Retinal pigment epithelial cell (primary cell): ENCODE measurements at regions not wholly inside any gene's neighbourhood (a gene's known extent, or its start where the extent isn't known, plus 50 kb on each side); places are given as distances from the start of the nearest gene placed in this dataset.

Experiments
- DNase-seq: peaks from one replicate; pipeline ENCODE4 v3.0.0-alpha.2; 2010; ENCODE audit warnings: low read depth
- H3K4me3 ChIP-seq: 2 replicates; pipeline ENCODE4 v1.5.1; 2011; ENCODE audit warnings: mild to moderate bottlenecking, low read length, control low read depth, moderate library complexity
- TF ChIP-seq, protein P1 (sequence below): conservative IDR thresholded peaks from 2 replicates; pipeline ENCODE4 v1.5.1; 2011; ENCODE audit warnings: low read depth, low read length, control low read depth, inconsistent platforms

DNA sequence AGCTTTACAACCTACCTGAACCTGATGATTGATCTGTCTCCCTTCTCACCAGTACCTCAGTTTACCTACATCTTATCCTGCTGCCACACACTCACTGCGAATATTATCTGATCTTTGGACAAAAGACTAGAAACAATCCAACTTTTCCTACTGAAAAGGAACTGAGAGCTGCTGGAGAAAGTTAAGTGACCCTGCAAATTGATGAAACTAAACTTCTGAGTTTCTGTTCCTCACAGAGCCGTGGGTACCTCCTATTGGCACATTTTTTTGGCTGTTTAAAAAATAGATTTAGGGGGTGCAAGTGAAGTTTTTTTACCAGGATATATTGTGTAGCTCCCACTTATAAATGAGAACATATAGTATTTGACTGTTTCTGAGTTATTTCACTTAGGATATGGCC is 66.0 kb upstream of the STARD3NL start:
- H3K4me3 ChIP-seq, result no peak overlapping the region
- TF ChIP-seq, protein P1, sequence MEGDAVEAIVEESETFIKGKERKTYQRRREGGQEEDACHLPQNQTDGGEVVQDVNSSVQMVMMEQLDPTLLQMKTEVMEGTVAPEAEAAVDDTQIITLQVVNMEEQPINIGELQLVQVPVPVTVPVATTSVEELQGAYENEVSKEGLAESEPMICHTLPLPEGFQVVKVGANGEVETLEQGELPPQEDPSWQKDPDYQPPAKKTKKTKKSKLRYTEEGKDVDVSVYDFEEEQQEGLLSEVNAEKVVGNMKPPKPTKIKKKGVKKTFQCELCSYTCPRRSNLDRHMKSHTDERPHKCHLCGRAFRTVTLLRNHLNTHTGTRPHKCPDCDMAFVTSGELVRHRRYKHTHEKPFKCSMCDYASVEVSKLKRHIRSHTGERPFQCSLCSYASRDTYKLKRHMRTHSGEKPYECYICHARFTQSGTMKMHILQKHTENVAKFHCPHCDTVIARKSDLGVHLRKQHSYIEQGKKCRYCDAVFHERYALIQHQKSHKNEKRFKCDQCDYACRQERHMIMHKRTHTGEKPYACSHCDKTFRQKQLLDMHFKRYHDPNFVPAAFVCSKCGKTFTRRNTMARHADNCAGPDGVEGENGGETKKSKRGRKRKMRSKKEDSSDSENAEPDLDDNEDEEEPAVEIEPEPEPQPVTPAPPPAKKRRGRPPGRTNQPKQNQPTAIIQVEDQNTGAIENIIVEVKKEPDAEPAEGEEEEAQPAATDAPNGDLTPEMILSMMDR, result no peak
- no peak for DNase-seq

DNA sequence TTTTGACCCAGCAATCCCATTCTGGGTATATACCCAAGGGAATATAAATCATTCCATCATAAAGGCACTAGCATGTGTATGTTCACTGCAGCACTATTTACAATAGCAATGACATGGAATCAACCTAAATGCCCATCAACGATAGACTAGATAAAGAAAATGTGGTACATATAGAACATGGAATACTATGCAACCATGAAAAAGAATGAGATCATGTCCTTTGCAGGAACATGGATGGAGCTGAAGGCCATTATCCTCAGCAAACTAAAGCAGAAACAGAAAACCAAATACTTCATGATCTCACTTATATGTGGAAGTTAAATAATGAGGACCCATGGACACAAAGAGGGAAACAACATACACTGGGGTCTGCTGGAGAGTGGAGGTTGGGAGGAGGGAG is 58.0 kb upstream of the STARD3NL start:
- no peak for DNase-seq
- H3K4me3 ChIP-seq, result no peak overlapping the region
- TF ChIP-seq, protein P1, result no peak

DNA sequence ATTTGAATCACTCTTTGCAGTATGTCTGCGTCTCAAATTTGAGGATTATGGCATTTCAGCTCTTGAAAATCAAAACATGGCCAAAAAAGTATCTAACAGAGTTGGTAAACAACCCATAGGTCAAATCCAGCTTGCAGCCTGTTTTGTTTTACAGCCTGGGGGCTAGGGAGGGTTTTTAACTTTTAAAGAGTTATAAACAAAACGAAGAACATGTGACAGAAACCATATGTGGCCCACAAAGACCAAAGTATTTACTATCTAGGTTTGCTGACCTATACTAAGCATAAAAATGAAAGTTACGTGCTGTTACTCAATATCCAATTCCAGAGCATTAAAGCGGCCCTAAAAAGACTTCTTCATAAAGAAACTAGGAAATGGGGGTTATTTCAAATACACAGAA is 55.5 kb upstream of the STARD3NL start:
- TF ChIP-seq, protein P1, result no peak
- no peak for DNase-seq
- no peak overlapping the region for H3K4me3 ChIP-seq

DNA sequence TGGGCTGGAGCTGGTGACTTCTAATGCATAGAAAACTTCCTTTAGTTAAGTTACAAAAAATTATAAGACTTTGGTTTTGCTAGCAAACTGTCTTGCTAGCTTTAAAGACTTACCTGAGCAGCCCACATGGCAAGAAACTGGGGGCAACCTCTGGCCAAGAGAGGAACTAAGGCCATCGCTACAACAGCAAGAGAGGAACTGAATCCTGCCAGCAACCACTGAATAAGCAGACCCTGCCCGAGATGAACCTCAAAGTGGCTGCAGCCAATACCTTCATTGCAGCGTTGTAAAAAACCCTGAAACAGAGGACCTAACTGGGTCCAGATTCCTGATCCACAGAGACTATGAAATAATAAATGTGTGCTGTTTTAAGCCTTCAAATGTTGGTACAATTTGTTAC is 54.6 kb upstream of the STARD3NL start:
- TF ChIP-seq, protein P1, result no peak
- H3K4me3 ChIP-seq, result no peak overlapping the region
- no peak for DNase-seq

DNA sequence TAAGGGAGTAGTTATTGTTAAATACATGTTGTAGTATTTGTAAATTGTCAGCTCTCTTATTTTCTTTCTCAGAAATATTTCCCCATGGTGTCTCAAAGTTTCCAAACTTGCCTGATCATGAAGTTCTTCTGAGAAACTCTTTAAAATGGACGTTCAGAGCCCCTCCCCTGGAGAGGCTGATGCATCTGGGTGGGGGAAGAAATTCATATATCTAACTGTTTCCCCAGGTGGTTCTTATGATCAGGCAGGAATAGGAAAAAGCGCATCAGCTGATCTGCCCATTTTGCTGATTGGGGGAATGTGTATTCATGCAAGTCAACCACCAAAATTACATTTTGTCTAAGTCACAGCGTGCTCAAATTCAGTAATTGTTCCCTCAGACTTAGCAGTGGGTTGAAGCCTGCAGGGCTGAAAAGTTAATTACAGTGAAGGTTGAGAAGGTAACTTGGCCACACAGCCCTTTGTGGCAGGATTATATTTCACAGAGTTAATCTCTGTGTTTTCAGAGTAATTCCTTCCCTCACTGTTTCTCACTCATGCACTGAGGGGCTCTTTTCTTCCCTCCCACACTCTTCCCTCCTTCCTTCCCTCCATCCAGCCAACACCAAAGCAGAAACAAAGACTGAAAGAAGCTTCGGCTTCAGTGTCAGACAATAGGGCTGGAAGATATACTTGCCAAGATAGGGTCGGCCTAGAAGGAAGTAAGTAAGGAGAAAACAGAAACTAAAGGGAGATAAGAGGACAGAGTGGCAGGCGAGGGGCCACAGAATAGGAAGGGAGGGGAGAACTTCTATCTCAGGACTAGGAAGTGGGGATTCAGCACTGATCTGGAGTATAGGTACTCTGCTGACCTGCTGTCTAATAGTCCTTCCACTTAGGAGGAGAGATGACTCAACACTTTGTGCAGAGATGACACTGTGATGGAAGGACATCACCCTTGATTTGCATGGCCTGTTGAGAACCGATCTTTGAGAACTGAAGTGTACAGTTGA is 50.5 kb upstream of the STARD3NL start:
- TF ChIP-seq, protein P1, result no peak
- no peak for DNase-seq
- no peak overlapping the region for H3K4me3 ChIP-seq
